ENCODE measurements at regions not wholly inside any gene's neighbourhood (a gene's known extent, or its start where the extent isn't known, plus 50 kb on each side); places are given as distances from the start of the nearest gene placed in this dataset.

DNA sequence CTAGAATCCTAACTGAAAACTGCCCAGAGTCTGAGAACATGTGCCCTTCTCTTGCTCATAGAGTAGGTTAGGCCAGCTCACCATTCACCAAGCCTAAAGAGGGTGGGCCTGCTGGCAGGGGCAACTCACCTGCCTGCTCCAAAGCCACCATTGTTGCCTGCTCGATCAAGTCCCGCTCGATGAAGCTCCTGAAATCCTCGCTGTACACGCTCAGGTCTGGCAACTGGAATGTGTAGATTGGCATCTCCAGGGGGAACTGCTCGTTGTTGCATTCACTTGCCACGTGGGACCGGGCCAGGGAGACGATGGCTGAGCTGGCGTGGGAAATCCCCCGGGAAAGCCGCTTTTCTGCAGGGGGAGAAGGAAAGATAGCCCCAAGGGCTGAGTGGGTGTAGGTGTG, 232.2 kb downstream of the KLF13 start:
- Histone ChIP-seq H3K27ac (no peak overlapping the region), H3K4me3 (no peak overlapping the region), H3K27me3 (no peaks in the 10 kb centered on the region), H3K9me3 (no peaks in the 10 kb centered on the region), H3K36me3 (peaks cover 0 to 15% (median 7%) of the 10 kb centered on the region in 3 donors), H3K4me1 (no peaks in the 10 kb centered on the region)
- DNase-seq: no peak
- intact Hi-C loops (cut with DNase I; ENCODE audit: low total_unique reads): no loop called here
- TF ChIP-seq, protein P1, sequence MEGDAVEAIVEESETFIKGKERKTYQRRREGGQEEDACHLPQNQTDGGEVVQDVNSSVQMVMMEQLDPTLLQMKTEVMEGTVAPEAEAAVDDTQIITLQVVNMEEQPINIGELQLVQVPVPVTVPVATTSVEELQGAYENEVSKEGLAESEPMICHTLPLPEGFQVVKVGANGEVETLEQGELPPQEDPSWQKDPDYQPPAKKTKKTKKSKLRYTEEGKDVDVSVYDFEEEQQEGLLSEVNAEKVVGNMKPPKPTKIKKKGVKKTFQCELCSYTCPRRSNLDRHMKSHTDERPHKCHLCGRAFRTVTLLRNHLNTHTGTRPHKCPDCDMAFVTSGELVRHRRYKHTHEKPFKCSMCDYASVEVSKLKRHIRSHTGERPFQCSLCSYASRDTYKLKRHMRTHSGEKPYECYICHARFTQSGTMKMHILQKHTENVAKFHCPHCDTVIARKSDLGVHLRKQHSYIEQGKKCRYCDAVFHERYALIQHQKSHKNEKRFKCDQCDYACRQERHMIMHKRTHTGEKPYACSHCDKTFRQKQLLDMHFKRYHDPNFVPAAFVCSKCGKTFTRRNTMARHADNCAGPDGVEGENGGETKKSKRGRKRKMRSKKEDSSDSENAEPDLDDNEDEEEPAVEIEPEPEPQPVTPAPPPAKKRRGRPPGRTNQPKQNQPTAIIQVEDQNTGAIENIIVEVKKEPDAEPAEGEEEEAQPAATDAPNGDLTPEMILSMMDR (IDR thresholded peaks at IDR 0.05): no peak

DNA sequence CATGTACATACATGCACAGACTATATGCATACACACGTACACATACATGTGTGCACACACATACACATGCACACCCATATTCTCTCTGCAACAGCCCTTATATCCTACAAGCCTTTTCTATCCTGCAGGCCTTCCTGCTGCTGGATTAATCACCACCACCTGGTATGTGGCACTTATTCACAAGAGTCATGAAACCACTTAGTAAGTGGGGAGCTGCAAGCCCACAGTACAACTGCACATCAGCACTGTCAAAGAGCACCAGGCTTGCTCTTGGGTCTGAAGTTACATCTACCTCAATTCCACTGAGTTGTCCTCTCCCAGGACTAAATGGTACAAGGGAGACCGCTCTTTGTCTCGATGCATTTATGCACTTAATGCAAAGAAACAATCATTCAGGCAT, 233.2 kb downstream of the KLF13 start:
- intact Hi-C loops (cut with DNase I; ENCODE audit: low total_unique reads): no loop called here
- no peaks in the 10 kb centered on the region for H3K9me3 ChIP-seq
- H3K27me3 ChIP-seq: no peaks in the 10 kb centered on the region
- DNase-seq: no peak
- H3K4me1 ChIP-seq: no peaks in the 10 kb centered on the region
- H3K27ac ChIP-seq: no peak overlapping the region
- H3K4me3 ChIP-seq: no peak overlapping the region
- H3K36me3 ChIP-seq: peaks cover 0 to 15% (median 7%) of the 10 kb centered on the region in 3 donors
- TF ChIP-seq, protein P1 (IDR thresholded peaks at IDR 0.05): no peak

- no peak overlapping the region for H3K4me3 ChIP-seq
- H3K36me3 ChIP-seq: peaks cover 0 to 15% (median 7%) of the 10 kb centered on the region in 3 donors
- TF ChIP-seq, protein P1 (IDR thresholded peaks at IDR 0.05): no peak
- H3K27ac ChIP-seq: no peak overlapping the region
- no peaks in the 10 kb centered on the region for H3K9me3 ChIP-seq
- intact Hi-C loops (cut with DNase I; ENCODE audit: low total_unique reads): no loop called here
- no peaks in the 10 kb centered on the region for H3K27me3 ChIP-seq
- no peaks in the 10 kb centered on the region for H3K4me1 ChIP-seq
- DNase-seq: no peak
Observed at GRCh38 chr15:31560643-31561042, 234.0 kb downstream of the KLF13 start.

- TF ChIP-seq, protein P1 (IDR thresholded peaks at IDR 0.05): no peak
- no peak for DNase-seq
- H3K36me3 ChIP-seq: peaks cover 0 to 15% (median 7%) of the 10 kb centered on the region in 3 donors
Observed at GRCh38 chr15:31561156-31561555, 234.5 kb downstream of the KLF13 start.

DNA sequence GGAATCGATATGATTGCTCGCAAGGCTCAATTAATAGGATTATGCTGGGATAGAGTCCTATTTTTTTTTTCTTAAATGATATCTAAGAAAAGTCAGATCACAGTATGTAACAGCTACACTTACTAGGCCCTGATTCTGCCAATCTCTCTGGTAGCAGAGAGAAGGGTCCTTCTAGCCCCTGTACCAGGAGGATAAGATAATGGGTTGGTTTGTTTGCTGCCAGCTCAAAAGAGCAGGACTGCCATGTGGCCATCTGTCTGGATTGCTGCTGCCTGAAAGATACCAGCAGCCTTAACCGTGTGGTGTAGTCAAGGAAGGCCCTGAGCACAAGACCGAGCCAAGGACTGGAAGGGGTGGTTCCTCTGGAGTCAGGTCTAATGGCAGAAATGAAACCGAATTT, 236.4 kb downstream of the KLF13 start:
- H3K9me3 ChIP-seq: peaks cover 0 to 8% (median 0%) of the 10 kb centered on the region in 3 donors
- intact Hi-C loops (cut with DNase I; ENCODE audit: low total_unique reads): no loop called here
- H3K4me1 ChIP-seq: no peaks in the 10 kb centered on the region
- H3K36me3 ChIP-seq: peaks cover 1 to 17% (median 11%) of the 10 kb centered on the region in 3 donors
- H3K27me3 ChIP-seq: no peaks in the 10 kb centered on the region
- TF ChIP-seq, protein P1 (IDR thresholded peaks at IDR 0.05): no peak
- DNase-seq: no peak
- no peak overlapping the region for H3K4me3 ChIP-seq
- no peak overlapping the region for H3K27ac ChIP-seq

More at GRCh38 chr15:31561156-31561555, 234.5 kb downstream of the KLF13 start:
- intact Hi-C loops (cut with DNase I; ENCODE audit: low total_unique reads): no loop called here
- Histone ChIP-seq H3K9me3 (no peaks in the 10 kb centered on the region), H3K27ac (no peak overlapping the region), H3K4me1 (no peaks in the 10 kb centered on the region), H3K4me3 (no peak overlapping the region), H3K27me3 (no peaks in the 10 kb centered on the region)

- Histone ChIP-seq H3K4me1 (no peaks in the 10 kb centered on the region), H3K9me3 (peaks cover 0 to 8% (median 0%) of the 10 kb centered on the region in 3 donors), H3K27ac (no peak overlapping the region), H3K4me3 (no peak overlapping the region), H3K27me3 (no peaks in the 10 kb centered on the region), H3K36me3 (peaks cover 3 to 16% (median 10%) of the 10 kb centered on the region in 3 donors)
- TF ChIP-seq, protein P1 (IDR thresholded peaks at IDR 0.05): no peak
- intact Hi-C loops (cut with DNase I; ENCODE audit: low total_unique reads): no loop called here
- DNase-seq: no peak
Observed at GRCh38 chr15:31563421-31563820, 236.8 kb downstream of the KLF13 start.

Data from tibial artery (tissue), 4 donors.